CD4-positive, alpha-beta T cell treated with Interleukin-6 for 4 hours (primary cell): ENCODE measurements at regions not wholly inside any gene's neighbourhood (a gene's known extent, or its start where the extent isn't known, plus 50 kb on each side); places are given as distances from the start of the nearest gene placed in this dataset.
"Not testable (repeated sequence)": the region's sequence is repeated elsewhere in the genome, so short reads cannot be mapped to it uniquely, and the experiment has no call there.

Experiments
- DNase-seq: peaks from one replicate; pipeline ENCODE4 v3.0.0-alpha.2; 2020; ENCODE audit warnings: mixed read lengths

GRCh38 chr7:131723926-131724325, 167.5 kb upstream of the PODXL start:
- no peak for DNase-seq

- DNase-seq: no peak
Observed at GRCh38 chr7:131722371-131722770, 165.9 kb upstream of the PODXL start.

GRCh38 chr7:131721660-131722059, 165.2 kb upstream of the PODXL start:
- no peak for DNase-seq

GRCh38 chr7:131720703-131721102, 164.3 kb upstream of the PODXL start:
- DNase-seq: no peak

- DNase-seq: no peak
Observed at GRCh38 chr7:131717181-131717580, 160.8 kb upstream of the PODXL start.

GRCh38 chr7:131699323-131699722, 142.9 kb upstream of the PODXL start:
- no peak for DNase-seq

GRCh38 chr7:131692131-131692960, 135.9 kb upstream of the PODXL start:
- DNase-seq: peak; percentile 13

GRCh38 chr7:131691454-131692130, 135.2 kb upstream of the PODXL start:
- DNase-seq: no peak

- DNase-seq: no peak
Observed at GRCh38 chr7:131690441-131690840, 134.0 kb upstream of the PODXL start.

GRCh38 chr7:131689662-131690234, 133.3 kb upstream of the PODXL start:
- no peak for DNase-seq

- peak; percentile 55 for DNase-seq
Observed at GRCh38 chr7:131688738-131689661, 132.6 kb upstream of the PODXL start.

GRCh38 chr7:131687296-131687695, 130.9 kb upstream of the PODXL start:
- DNase-seq: no peak

GRCh38 chr7:131686833-131687232, 130.4 kb upstream of the PODXL start:
- no peak for DNase-seq

GRCh38 chr7:131683536-131684125, 127.2 kb upstream of the PODXL start:
- DNase-seq: no peak

GRCh38 chr7:131681961-131682360, 125.5 kb upstream of the PODXL start:
- DNase-seq: no peak

GRCh38 chr7:131679071-131679470, 122.6 kb upstream of the PODXL start:
- not testable (repeated sequence) for DNase-seq

GRCh38 chr7:131676850-131677249, 120.4 kb upstream of the PODXL start:
- DNase-seq: not testable (repeated sequence)

- DNase-seq: no peak
Observed at GRCh38 chr7:131674131-131674530, 117.7 kb upstream of the PODXL start.

- no peak for DNase-seq
Observed at GRCh38 chr7:131673576-131673975, 117.1 kb upstream of the PODXL start.

GRCh38 chr7:131670406-131670805, 114.0 kb upstream of the PODXL start:
- DNase-seq: no peak

GRCh38 chr7:131667699-131668098, 111.3 kb upstream of the PODXL start:
- no peak for DNase-seq

- no peak for DNase-seq
Observed at GRCh38 chr7:131665021-131665420, 108.6 kb upstream of the PODXL start.
